Cardiac septum (tissue), 1 donor: ENCODE measurements at regions not wholly inside any gene's neighbourhood (a gene's known extent, or its start where the extent isn't known, plus 50 kb on each side); places are given as distances from the start of the nearest gene placed in this dataset.
"Not testable (repeated sequence)": the region's sequence is repeated elsewhere in the genome, so short reads cannot be mapped to it uniquely, and the experiment has no call there.

ENCODE experiments used
- DNase-seq: peaks from one replicate; pipeline ENCODE4 v3.0.0-alpha.2; 2020; ENCODE audit warnings: low spot score
- intact Hi-C: fragments of 100-400 bp; cut with DNase I; formaldehyde crosslinking; loops from one replicate; pipeline ENCODE4 v1.14.0; 2022
- donor health status: DM: no; HTN: no; CAD: no.

DNA sequence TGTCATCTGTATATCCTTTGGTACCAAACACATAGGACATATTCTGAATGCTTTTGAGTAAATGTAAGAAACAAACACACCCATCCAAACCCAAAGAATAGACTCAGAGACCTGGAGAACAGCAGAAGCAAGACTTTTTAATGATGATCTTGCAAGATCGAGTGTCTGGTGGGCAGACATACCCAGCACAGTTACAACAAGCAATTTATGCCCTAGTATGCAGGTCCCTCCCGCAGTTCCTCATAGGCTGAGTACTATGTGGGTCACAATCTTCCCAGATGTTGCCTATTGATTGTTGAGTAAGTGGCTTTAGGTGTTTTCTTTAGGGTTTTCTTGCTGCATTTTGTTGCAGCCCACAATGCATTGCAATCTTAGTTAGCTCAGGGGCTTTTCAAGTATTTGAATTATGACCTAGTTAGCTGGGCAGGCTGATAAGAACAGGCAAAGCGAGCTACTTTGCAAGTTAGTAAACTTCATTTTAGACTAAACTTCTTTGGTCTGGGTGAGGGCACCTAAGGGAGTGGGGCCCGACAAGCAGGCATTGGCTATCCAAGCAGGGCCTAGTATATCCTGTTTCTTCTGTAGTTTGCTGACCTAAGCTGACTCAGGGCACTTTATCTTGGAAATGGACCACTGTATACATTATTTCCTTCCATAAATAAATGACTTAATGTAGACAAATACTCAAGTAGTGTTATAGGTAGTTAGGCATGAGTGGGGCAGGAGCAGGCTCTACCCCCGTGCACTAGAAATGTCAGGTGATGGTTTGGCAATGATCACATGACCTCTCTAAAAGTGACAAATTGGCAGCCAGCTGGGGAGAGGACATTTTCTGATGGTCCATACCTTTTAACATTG lies 87.3 kb upstream of the LIPC start:
- intact Hi-C loops = no loop called here
- no peak for DNase-seq

DNA sequence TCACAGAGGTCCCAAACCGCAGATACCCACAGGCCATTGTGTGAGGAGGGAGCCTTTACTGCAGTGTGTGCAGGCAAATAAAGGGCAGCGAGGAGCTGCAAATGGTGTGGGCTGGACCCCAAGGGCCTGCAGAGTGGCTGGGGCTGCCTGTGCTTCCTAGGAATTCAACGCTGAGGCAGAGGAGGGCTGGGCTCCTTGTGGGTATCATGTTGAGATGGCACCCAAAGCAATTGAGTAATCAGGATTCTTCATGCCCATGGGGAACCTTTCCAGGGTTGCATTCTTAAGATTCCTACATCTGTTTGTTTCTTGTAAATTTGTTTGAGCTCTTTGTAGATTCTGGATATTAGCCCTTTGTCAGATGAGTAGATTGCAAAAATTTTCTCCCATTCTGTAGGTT lies 85.4 kb upstream of the LIPC start:
- DNase-seq = no peak
- intact Hi-C loops = no loop called here

DNA sequence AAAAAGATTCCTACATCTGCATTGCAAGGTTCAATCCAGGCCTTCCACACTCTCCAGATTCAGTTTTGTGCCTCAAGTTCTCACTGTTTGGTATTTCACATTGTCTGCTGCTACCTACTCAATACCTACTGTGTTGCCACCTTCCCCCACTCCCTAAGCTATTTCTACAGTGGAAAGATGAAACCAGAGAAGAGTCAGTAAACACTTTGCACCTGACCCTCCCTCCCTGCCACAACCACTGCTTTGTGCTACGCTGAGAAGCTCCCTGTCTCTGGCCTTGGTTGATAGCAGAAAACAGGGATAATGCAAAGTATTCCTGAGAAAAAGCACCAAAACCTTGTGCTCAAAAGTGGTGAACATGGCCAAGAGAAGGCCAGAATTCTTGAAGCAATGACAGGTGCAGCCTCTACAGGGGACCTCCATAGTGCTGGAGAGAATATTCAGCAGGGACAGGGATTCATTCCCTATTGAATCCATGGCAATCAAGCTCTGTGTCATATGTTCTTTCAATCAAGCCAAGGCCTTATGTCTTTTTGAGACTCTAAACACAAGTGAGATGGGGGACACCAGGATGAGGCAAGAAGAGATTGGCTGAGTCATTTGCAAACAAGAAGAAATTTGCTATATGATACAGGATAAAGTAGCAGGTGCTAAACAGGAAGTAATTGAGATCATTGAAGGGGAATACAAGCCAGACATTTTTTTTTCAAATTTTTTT lies 83.5 kb upstream of the LIPC start:
- no peak for DNase-seq
- intact Hi-C loops = no loop called here

DNA sequence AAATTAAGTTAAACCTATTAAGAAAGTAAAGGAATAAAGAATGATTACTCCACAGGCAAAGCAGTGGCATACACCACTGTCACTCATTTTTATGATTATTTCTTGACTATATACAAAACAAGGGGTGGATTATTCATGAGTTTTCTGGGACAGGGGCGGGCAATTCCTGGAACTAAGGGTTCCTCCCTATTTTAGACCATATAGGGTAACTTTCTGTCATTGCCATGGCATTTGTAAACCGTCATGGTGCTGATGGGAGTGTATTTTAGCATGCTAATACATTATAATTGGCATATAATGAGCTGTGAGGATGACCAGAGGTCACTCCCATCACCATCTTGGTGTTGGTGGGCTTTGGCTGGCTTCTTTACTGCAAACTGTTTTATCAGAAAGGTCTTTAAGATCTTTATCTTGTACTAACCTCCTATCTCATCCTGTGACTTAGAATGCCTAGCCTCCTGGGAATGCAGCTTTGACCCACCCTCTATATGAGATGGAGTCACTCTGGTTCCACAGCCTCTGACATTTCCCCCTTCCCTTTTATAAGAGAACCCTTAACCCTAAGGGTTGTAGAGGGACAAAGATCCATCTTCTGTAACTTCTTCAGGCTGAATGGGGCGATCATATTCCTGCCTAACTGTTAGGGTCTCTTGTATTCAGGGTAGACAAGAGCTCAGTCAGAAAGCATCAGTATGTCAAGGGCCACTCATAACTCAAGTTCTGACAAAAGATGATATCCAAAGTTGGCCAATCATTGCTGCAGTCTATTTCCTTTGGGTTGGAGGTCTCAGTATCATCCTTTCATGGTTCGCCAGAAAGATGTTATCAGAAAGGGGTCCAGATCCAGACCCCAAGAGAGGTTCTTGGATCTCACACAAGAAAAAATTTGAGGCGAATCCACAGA lies 79.5 kb upstream of the LIPC start:
- no peak for DNase-seq
- intact Hi-C loops = no loop called here

DNA sequence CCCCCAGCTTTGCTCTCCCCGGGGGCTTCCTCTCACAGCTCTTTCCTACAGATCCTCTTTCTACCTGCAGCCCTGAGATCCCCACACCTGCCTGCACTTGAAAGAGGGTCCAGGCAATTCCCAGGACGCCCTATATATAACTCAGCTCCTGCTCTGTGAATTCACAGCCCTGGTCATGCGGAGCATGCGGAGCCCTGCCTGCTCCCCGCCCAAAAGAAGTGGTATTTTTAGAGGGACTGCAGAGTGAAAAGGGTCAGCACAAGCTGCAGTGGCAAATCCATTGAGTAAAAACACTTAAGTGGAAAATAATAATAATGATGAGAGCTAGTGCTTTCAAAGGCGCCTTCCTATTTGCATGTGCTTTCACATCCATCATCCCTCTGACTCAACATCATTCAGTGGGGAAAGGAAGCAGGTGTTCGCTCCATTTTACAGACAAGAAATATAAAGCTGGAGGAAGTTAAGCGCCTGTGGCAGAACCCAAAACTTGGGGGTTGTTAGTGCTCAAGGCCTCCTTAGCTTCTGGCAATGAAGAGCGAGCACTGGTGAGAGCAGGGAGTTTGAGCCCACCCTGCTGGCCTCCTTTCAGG lies 76.3 kb upstream of the LIPC start:
- DNase-seq = no peak
- intact Hi-C loops = no loop called here

DNA sequence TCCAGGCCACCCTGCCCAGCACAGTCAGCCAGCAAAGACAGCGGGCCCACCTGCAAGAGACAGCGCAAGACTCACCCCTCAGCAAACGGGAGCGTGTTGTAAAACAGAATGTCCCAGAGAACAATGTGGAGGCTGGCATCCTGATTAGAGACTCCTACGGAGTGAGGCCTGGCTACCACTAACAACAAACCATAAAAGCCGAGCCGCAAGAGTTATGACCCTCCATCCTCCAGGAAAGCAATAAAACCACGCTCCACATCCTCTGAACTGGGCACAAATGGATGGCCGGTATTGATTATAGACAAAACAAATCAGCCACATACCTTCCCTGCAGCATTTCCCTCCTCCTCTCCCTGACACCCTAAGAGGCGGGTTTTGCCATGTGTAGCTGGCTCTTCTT lies 75.8 kb upstream of the LIPC start:
- no peak for DNase-seq
- intact Hi-C loops = no loop called here

DNA sequence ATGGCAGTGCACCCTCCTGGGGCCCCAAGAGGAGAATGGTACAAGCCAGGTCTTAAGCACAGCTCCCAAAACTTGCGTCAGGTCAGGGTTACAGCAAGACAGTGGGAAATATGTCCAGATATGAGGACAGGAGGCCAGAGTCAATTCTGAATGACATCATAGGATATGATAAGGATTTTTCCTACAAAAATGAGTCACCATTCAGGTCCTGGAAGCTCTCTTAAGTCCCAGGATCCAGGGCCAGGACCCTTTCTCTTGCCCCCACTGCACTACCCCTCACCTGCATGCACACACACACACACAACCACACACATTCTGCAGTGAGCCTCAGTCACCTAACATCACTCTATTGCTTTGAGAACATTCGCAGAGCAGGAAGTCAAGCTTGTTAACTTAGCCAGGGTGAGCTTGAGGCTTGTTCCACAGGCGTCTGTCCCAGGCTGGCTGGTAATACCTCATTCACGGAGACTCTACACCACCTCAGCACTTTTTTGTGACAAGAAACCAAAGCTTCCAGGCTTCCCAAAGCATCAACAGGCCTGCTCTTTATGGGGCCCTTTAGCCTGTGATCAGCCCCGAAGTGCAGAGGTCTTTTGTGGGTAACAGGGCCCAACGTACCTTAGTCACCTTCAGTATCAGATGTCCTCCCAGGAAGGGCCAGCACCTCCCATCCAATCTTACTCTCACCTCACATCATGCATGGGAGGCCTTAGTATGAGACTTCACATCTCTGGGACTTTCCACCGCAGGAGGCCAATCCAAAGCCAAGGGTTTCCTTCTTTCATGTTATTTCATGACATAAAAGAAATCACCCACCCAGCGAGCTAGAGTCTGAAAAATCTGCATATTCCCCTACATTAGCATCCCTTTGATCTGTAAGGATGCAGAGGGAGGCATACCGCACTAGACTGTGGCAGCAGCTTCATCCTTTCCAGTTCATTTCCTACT lies 74.0 kb upstream of the LIPC start:
- intact Hi-C loops = no loop called here

DNA sequence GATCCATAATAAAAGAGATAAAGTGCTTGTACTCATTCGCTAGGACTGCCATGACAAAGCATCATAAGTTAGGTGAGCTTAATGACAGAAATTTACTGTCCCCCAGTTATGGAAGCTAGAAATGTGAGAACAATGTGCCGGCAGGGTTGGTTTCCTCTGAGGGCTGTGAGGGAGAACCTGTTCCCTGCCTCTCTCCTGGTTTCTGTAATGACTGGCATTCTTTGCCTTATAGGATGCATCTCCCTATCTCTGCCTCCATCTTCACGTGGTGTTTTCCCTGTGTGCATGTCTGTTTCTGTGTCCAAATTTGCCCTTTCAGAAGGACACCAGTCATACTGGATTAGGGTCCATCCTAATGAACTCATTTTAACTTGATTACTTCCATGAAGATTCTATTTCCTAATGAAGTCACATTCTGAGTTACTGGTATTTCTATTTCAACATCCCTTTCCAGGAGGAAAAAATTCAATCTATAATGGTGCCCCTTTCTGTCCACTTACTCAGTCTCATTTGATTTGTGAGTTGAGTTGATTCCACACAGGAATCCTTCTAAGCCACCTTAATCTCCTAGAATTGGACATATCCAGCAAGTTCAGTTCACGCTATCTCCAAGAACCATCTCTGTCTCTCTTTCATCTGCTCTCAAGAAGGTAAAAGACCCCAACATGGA lies 71.2 kb upstream of the LIPC start:
- intact Hi-C loops = no loop called here
- no peak for DNase-seq

More for the DNA sequence above, 74.0 kb upstream of the LIPC start:
- DNase-seq = no peak

DNA sequence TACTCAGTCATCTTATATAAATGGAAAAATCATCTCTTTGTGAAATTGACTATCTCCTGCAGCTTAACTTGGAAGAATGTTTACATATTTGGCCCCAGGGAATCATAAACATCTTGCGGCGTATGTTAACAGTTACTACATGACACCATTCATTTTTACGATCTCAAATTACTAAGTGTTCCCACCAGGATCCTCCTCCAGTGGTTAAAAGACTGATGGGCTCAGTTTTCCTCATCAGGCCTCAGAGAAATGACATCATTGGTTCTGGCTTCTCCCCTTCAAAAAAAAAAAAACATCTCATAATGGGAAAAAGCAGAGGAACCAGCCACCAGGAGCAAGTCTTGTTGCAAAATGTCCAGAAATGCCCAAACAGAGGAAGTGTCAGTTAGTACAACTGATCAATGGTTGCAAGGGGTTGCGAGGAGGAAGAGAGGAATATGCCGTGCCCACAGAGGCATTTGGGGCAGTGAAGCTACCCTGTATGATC lies 70.5 kb upstream of the LIPC start:
- intact Hi-C loops = no loop called here
- DNase-seq = no peak

DNA sequence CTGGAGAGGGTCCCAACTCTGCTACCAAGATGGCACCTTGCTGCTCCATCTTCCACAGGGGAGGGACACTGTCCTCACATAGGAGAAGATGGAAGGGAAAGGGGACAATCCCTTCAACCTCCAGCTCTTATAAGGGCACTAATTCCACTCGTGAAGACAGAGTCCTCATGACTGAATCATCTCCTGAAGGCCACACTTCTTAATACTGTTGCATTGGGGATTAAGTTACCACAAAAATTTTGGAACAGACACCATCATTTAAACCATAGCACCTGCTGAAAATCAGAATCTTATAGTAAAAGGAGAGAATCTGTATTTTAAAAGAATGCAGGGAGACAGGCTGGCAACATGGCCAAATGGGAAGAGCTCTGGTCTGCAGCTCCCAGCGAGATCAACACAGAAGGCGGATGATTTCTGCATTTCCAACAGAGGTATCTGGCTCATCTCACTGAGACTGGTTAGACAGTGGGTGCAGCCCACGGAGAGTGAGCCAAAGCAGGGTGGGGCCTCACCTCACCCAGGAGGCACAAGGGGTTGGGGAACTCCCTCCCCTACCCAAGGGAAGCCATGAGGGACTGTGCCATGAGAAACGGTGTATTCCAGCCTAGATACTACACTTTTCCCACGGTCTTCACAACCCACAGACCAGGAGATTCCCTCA lies 69.4 kb upstream of the LIPC start:
- intact Hi-C loops = no loop called here
- DNase-seq = no peak

DNA sequence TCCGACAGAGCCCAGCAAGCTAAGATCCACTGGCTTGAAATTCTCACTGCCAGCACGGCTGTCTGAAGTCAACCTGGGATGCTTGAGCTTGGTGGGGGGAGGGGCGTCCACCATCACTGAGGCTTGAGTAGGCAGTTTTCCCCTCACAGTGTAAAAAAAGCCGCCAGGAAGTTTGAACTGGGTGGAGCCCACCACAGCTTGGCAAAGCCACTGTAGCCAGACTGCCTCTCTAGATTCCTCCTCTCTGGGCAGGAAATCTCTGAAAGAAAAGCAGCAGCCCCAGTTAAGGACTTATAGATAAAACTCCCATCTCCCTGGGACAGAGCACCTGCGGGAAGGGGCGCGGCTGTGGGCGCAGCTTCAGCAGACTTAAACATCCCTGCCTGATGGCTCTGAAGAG lies 68.7 kb upstream of the LIPC start:
- intact Hi-C loops = not testable (repeated sequence)

DNA sequence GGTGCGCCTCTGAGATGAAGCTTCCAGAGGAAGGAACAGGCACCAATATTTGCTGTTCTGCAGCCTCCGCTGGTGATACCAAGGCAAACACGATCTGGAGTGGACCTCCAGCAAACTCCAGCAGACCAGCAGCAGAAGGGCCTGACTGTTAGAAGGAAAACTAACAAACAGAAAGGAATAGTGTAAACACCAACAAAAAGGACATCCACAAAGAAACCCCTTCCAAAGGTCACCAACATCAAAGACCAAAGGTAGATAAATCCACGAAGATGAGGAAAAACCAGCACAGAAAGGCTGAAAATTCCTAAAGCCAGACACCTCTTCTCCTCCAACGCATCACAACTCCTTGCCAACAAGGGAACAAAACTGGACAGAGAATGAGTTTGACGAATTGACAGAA lies 68.1 kb upstream of the LIPC start:
- intact Hi-C loops, DNase-seq: not testable (repeated sequence)

More for the DNA sequence above, 68.7 kb upstream of the LIPC start:
- not testable (repeated sequence) for DNase-seq

DNA sequence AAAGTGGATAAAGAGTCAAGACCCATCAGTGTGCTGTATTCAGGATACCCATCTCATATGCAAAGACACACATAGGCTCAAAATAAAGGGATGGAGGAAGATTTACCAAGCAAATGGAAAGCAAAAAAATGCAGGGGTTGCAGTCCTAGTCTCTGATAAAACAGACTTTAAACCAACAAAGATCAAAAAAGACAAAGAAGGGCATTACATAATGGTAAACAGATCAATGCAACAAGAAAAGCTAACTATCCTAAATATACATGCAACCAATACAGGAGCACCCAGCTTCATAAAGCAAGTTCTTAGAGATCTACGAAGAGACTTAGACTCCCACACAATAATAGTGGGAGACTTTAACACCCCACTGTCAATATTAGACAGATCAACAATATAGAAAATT lies 66.7 kb upstream of the LIPC start:
- intact Hi-C loops, DNase-seq: not testable (repeated sequence)

DNA sequence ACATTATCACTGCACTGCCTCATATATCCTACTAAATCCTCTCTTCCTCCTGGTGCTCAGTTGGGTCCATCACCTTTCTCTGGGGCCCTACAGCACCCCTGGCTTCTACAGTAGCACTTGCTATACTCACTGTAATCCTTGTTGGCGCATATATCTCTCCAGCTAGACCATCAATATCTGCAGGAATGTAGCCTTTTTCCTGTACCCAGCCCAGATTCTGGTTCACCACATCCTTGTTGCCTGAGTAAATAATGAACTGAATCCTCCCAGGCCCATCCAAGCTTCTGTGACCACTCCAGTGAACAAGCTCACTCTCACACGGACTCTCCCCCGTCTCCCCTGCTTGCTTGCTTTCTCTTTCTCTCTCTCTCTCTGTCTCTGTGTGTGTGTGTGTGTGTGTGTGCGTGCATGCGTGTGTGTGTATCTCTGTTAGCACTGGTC lies 62.5 kb upstream of the LIPC start:
- intact Hi-C loops = no loop called here
- DNase-seq = no peak

DNA sequence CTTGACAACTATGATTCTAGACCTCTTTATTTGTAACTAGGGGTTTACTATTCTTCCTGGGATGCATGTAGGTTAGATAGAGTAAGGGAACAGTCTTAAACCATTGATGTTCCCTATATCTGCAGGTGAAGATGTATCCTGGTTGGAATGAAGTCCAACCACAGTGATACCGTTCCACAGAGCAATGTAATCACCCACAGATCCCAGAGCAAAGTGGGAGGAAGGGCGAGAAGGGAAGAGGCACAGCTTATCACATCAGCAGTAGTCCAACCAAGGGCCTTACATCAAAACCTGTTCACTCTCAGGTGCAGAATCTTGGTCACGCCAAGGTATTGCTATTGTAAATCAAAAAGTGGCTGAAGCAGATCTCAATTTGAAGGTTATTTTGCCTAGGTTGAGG lies 61.8 kb upstream of the LIPC start:
- DNase-seq = no peak
- intact Hi-C loops = no loop called here

DNA sequence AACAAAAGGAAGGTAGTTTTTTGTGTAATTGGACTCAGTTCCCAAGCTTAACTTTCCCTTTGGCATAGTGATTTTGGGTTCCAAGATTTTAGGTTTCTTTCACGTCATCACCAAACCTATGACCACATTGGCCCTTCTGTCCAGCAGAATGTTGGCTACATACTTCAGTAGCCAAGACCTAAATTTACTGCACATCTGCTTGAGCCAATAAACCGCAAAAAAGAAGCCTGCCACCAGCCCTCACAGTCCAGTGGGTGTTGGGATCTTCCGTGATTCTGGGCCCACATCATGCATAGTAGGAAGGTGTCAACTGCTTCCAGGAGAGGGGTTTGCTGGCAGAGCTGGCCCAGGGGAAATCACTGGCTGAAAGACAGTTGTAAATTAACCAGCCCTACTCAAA lies 57.6 kb upstream of the LIPC start:
- DNase-seq = no peak
- intact Hi-C loops = no loop called here

DNA sequence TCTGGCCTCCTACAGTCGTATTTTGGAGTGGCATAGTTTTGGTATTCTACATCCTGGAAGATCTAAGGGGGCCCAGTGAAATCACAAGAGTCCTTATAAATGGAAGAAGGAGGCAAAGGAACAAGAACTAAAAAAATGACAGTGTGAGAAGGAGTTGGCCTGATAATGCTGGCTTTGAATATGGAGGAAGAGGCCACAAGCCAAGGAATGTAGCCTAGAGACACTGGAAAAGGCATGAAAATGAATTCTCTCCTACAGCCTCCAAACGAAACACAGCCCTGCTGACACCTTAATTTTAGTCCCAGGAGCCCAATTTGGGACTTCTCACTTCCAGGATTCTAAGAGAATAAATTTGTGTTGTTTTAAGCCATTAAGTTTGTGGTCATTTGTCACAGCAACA lies 54.6 kb upstream of the LIPC start:
- intact Hi-C loops = no loop called here
- no peak for DNase-seq
